Epithelial cell of proximal tubule (primary cell): ENCODE measurements at regions not wholly inside any gene's neighbourhood (a gene's known extent, or its start where the extent isn't known, plus 50 kb on each side); places are given as distances from the start of the nearest gene placed in this dataset.
"Not testable (repeated sequence)": the region's sequence is repeated elsewhere in the genome, so short reads cannot be mapped to it uniquely, and the experiment has no call there.

Experiments used
- DNase-seq: peaks from one replicate; pipeline ENCODE4 v3.0.0-alpha.2; 2011; ENCODE audit warnings: low read depth
- H3K4me3 ChIP-seq: 2 replicates; pipeline ENCODE4 v1.5.1; 2011; ENCODE audit warnings: low read depth, mild to moderate bottlenecking, low read length
- TF ChIP-seq, protein P1 (sequence below): conservative IDR thresholded peaks from 2 replicates; pipeline ENCODE4 v1.5.1; 2012; ENCODE audit warnings: low read depth, mild to moderate bottlenecking, low read length

DNA sequence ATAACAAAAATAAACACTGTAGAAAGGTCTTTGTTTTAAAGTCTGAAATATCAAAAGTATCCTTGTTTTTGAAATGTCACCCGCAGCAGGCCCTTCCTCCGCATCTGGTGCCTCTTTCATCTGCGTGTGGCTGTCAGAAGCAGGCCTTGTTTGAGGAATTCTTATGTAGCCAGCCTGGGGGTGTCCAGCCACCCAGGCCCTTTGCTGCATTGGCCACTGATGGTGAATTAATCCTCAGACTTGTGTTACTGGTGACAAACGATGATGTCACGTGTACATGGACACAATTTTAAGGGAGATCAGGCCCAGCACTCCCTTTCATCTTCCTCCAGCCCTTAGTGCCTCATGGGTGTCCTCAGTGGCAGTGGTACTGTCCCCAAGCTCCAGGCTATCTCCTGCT lies 208.0 kb upstream of the GALNT2 start:
- TF ChIP-seq, protein P1, sequence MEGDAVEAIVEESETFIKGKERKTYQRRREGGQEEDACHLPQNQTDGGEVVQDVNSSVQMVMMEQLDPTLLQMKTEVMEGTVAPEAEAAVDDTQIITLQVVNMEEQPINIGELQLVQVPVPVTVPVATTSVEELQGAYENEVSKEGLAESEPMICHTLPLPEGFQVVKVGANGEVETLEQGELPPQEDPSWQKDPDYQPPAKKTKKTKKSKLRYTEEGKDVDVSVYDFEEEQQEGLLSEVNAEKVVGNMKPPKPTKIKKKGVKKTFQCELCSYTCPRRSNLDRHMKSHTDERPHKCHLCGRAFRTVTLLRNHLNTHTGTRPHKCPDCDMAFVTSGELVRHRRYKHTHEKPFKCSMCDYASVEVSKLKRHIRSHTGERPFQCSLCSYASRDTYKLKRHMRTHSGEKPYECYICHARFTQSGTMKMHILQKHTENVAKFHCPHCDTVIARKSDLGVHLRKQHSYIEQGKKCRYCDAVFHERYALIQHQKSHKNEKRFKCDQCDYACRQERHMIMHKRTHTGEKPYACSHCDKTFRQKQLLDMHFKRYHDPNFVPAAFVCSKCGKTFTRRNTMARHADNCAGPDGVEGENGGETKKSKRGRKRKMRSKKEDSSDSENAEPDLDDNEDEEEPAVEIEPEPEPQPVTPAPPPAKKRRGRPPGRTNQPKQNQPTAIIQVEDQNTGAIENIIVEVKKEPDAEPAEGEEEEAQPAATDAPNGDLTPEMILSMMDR: no peak
- H3K4me3 ChIP-seq: no peak overlapping the region
- no peak for DNase-seq

DNA sequence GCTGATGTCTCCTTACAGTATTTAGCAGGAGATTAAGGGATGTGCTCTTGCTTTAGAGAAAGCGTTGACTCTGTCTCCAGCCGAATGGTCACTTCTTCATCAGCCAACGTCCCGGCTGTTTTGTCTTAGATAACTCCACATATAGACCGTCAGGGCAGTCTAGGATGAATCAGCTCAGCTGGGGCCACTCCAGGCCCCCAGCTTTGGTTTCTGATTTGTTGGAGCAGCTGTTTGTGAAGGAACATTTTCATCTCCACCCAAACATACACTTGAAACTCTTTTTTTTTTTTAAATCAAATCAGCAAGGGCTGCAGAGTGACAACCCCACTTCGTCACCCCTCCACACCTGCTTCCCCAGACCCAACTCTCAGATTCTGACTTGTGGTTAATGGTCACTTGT lies 206.1 kb upstream of the GALNT2 start:
- H3K4me3 ChIP-seq: no peak overlapping the region
- DNase-seq: no peak
- TF ChIP-seq, protein P1: no peak

DNA sequence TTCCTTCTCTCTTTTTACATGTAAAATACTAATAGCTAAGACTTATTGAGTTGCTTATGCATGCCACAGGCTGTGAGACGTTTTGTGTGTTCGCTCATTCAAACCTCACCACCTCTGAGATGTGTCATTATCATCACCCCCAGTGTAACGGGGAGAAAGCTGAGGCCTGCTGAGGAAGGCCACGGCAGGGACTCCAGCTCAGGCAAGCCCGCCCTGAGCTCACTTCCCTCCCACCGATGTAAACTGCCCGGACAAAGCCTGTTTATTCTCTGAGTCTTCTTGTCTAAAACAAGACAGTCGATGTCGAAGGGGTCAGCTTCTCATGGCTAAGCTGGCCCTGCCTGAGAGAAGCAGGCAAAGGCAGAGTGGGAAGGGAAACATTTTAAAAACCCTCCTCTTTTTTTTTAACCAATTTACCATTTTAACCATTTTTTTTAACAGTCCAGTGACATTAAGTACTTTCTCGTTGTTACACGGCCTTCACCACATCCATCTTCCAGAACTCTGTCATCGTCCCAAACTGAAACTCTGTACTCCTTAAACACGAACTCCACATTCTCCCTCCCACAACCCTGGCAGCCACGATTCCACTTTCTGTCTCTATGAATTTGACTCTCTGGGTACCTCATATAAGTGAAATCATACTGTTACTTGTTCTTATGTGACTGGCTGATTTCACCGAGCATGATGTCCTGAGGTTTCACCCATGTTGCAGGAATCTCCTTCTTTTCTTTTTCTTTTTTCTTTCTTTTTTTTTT lies 204.8 kb upstream of the GALNT2 start:
- H3K4me3 ChIP-seq: no peak overlapping the region
- TF ChIP-seq, protein P1: no peak
- no peak for DNase-seq

- no peak for DNase-seq
- H3K4me3 ChIP-seq: no peak overlapping the region
- TF ChIP-seq, protein P1: no peak
Observed at GRCh38 chr1:229863651-229864545, 203.1 kb upstream of the GALNT2 start.

GRCh38 chr1:229864686-229865230 lies 202.3 kb upstream of the GALNT2 start:
- DNase-seq: no peak
- H3K4me3 ChIP-seq: no peak overlapping the region
- TF ChIP-seq, protein P1: no peak

GRCh38 chr1:229865321-229865720 lies 201.7 kb upstream of the GALNT2 start:
- not testable (repeated sequence) for DNase-seq, H3K4me3 ChIP-seq

GRCh38 chr1:229867726-229868125 lies 199.3 kb upstream of the GALNT2 start:
- no peak overlapping the region for H3K4me3 ChIP-seq
- DNase-seq: no peak
- TF ChIP-seq, protein P1: no peak
